ENCODE measurements at regions not wholly inside any gene's neighbourhood (a gene's known extent, or its start where the extent isn't known, plus 50 kb on each side); places are given as distances from the start of the nearest gene placed in this dataset.

DNA sequence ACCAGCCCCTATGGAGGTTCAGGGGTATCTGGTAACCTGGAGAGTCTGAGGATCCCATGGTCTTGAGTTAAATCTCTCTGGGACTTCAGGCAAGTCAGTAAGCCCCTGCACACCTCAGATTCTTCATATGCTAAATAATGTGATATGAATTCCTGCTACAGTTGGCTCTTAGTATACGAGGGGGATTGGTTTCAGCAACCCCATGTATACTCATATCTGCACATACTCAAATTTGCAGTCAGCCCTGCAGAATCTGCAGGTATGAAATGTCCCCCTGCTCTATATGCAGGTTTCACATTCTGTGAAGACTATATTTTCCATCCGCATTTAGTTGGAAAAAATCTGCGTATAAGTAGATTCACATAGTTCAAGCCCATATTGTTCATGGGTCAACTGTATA, 136.6 kb downstream of the TOMM20 start:
- Mint-ChIP-seq H3K4me1 (ENCODE audit: low read depth, unreplicated experiment) (peaks cover 3% of the 10 kb centered on the region), H3K4me3 (ENCODE audit: unreplicated experiment) (no peak overlapping the region), H3K36me3 (ENCODE audit: unreplicated experiment) (peaks cover 7% of the 10 kb centered on the region), H3K27ac (ENCODE audit: unreplicated experiment) (no peak overlapping the region), H3K27me3 (ENCODE audit: unreplicated experiment) (peaks cover 8% of the 10 kb centered on the region), H3K9me3 (ENCODE audit: unreplicated experiment) (peaks cover 3% of the 10 kb centered on the region)
- no peak for DNase-seq
- TF ChIP-seq, protein P1, sequence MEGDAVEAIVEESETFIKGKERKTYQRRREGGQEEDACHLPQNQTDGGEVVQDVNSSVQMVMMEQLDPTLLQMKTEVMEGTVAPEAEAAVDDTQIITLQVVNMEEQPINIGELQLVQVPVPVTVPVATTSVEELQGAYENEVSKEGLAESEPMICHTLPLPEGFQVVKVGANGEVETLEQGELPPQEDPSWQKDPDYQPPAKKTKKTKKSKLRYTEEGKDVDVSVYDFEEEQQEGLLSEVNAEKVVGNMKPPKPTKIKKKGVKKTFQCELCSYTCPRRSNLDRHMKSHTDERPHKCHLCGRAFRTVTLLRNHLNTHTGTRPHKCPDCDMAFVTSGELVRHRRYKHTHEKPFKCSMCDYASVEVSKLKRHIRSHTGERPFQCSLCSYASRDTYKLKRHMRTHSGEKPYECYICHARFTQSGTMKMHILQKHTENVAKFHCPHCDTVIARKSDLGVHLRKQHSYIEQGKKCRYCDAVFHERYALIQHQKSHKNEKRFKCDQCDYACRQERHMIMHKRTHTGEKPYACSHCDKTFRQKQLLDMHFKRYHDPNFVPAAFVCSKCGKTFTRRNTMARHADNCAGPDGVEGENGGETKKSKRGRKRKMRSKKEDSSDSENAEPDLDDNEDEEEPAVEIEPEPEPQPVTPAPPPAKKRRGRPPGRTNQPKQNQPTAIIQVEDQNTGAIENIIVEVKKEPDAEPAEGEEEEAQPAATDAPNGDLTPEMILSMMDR (IDR thresholded peaks at IDR 0.05; ENCODE audit: partially characterized antibody, unreplicated experiment): no peak

DNA sequence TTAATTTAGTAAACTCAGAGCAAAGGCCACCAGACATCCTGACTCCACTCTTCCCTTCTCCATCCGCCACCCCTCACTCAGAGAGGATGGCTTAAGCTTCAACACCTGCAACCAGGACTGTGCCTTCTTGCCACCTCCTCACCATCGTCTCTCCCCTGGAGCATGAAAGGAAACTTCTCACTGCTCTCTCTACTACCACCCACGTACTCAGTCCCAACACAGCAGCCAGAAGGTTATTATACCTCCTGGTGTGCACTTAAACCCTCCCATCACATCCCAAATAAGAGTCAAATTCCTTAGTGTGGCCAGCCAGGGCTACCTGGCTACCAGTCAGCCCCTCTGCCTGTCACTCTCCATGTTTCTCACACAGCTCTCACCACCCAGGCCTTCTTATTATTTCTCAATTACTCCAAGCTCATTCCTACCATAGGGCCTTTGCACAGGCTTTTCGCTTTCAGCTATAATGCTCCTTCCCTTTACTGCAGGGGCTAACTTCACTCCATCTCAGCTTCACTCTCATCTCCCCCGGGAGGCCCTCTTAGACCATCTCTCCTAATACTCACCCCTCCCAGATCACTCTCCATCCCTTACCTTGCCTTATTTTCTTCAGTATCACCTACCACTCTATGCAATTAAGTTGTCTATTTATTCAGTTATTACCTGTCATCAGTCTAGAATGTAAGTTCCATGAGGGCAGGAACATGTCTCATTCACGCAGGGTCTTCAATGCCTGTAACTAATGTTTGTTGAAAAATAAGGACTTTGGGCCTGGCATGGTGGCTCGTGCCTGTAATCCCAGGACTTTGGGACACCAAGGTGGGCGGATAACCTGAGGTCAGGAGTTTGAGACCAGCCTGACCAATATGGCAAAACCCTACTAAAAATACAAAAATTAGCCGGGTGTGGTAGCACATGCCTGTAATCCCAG, 137.5 kb downstream of the TOMM20 start:
- DNase-seq: no peak
- Mint-ChIP-seq H3K27ac (ENCODE audit: unreplicated experiment) (peak overlapping the region; percentile 56), H3K27me3 (ENCODE audit: unreplicated experiment) (peaks cover 8% of the 10 kb centered on the region), H3K4me1 (ENCODE audit: low read depth, unreplicated experiment) (peaks cover 3% of the 10 kb centered on the region), H3K9me3 (ENCODE audit: unreplicated experiment) (peaks cover 3% of the 10 kb centered on the region), H3K4me3 (ENCODE audit: unreplicated experiment) (no peak overlapping the region), H3K36me3 (ENCODE audit: unreplicated experiment) (peaks cover 7% of the 10 kb centered on the region)
- TF ChIP-seq, protein P1 (IDR thresholded peaks at IDR 0.05; ENCODE audit: partially characterized antibody, unreplicated experiment): no peak

DNA sequence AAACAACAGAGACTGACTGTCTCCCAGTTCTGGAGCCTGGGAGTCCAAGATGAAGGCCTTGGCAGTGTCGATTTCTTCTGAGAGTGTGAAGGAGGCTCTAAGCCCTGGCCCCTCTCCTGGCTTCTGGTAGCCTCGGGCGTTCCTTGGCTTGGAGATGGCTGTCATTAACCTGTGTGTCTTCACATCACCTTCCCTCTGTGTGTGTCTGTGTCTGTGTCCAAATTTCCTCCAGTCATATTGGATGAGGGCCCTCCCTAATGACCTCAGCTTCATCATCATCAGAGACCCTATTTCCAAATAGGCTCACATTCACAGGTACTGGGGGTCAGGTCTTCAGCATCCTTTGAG, 138.3 kb downstream of the TOMM20 start:
- Mint-ChIP-seq H3K27me3 (ENCODE audit: unreplicated experiment) (peaks cover 8% of the 10 kb centered on the region), H3K4me1 (ENCODE audit: low read depth, unreplicated experiment) (peaks cover 3% of the 10 kb centered on the region), H3K36me3 (ENCODE audit: unreplicated experiment) (peaks cover 7% of the 10 kb centered on the region), H3K9me3 (ENCODE audit: unreplicated experiment) (peaks cover 3% of the 10 kb centered on the region), H3K4me3 (ENCODE audit: unreplicated experiment) (no peak overlapping the region), H3K27ac (ENCODE audit: unreplicated experiment) (no peak overlapping the region)
- no peak for DNase-seq
- TF ChIP-seq, protein P1 (IDR thresholded peaks at IDR 0.05; ENCODE audit: partially characterized antibody, unreplicated experiment): no peak

DNA sequence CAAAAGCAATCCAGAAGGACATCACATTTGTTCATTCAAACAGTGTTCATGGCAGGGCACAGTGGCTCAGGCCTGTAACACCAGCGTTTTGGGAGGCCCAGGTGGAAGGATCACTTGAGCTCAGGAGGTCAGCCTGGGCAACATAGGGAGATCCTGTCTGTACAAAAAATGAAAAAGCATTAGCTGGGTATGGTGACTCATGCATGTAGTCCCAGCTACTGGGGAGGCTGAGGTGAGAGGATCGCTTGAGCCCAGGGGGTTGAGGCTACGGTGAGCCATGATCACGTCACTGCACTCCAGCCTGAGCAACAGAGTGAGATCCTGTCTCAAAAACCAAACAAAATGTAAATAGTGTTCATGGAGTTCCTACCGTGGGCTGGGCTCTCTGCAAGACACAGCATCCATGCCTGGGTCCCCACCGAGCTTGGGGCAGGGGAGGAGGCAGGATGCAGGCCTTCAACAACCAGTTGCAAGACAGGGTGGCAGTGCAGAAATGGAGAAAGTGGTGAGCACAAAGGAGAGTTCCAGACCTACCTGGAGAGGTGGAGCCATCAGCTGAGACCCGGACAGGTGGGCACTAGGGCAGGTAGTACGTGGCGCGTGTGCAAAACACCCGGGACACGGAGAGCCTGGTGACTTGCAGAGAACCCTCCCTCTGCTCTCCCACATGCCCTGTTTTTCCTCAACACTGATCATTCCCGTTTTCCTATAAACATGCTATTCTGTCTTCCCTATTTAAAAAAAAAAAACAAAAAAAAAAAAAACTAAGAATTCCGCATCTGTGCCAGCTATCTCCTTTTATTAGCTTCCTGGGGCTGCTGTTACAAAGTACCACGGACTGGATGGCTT, 138.9 kb downstream of the TOMM20 start:
- Mint-ChIP-seq H3K36me3 (ENCODE audit: unreplicated experiment) (peaks cover 7% of the 10 kb centered on the region), H3K27ac (ENCODE audit: unreplicated experiment) (no peak overlapping the region), H3K4me1 (ENCODE audit: low read depth, unreplicated experiment) (peaks cover 3% of the 10 kb centered on the region), H3K27me3 (ENCODE audit: unreplicated experiment) (peaks cover 5% of the 10 kb centered on the region), H3K4me3 (ENCODE audit: unreplicated experiment) (no peak overlapping the region), H3K9me3 (ENCODE audit: unreplicated experiment) (peaks cover 3% of the 10 kb centered on the region)
- TF ChIP-seq, protein P1 (IDR thresholded peaks at IDR 0.05; ENCODE audit: partially characterized antibody, unreplicated experiment): no peak
- no peak for DNase-seq
